Loucy (cell line): ENCODE measurements at regions not wholly inside any gene's neighbourhood (a gene's known extent, or its start where the extent isn't known, plus 50 kb on each side); places are given as distances from the start of the nearest gene placed in this dataset.

Source experiments
- H2AFZ ChIP-seq: fragments of 200-600 bp; sonication (generic); 2 replicates; pipeline ENCODE4 v1.6.0; 2016; ENCODE audit warnings: antibody characterized with exemption, mild to moderate bottlenecking, low read length, moderate library complexity
- H3F3A ChIP-seq: fragments of 200-600 bp; 2 replicates; pipeline ENCODE4 v1.6.0; 2016; ENCODE audit warnings: antibody characterized with exemption, low read depth, mild to moderate bottlenecking
- H3K27me3 ChIP-seq: fragments of 200-600 bp; sonication (generic); 2 replicates; pipeline ENCODE4 v1.6.1; 2014; ENCODE audit warnings: low read length, mild to moderate bottlenecking; ENCODE audit not compliant: insufficient read depth, poor library complexity, severe bottlenecking
- H3K36me3 ChIP-seq: fragments of 200-600 bp; sonication (generic); 2 replicates; pipeline ENCODE4 v1.6.1; 2016; ENCODE audit warnings: low read length; ENCODE audit not compliant: insufficient read depth
- H3K4me1 ChIP-seq: fragments of 200-600 bp; sonication (generic); 2 replicates; pipeline ENCODE4 v1.5.1; 2014; ENCODE audit warnings: low read length, mild to moderate bottlenecking; ENCODE audit not compliant: insufficient read depth, poor library complexity, severe bottlenecking
- H3K4me2 ChIP-seq: fragments of 200-600 bp; sonication (generic); 2 replicates; pipeline ENCODE4 v1.6.0; 2014; ENCODE audit warnings: antibody characterized with exemption, low read length, low read depth, mild to moderate bottlenecking; ENCODE audit not compliant: poor library complexity, severe bottlenecking
- H3K4me3 ChIP-seq: fragments of 200-600 bp; sonication (generic); 2 replicates; pipeline ENCODE4 v1.5.1; 2014; ENCODE audit warnings: low read length, mild to moderate bottlenecking, mixed read lengths; ENCODE audit not compliant: poor library complexity, severe bottlenecking
- H3K79me2 ChIP-seq: fragments of 200-600 bp; sonication (generic); 2 replicates; pipeline ENCODE4 v1.6.1; 2014; ENCODE audit warnings: low read length; ENCODE audit not compliant: insufficient read depth
- H3K9ac ChIP-seq: fragments of 200-600 bp; sonication (generic); 2 replicates; pipeline ENCODE4 v1.6.0; 2014; ENCODE audit warnings: mild to moderate bottlenecking, low read depth, low read length, moderate library complexity; ENCODE audit not compliant: poor library complexity, severe bottlenecking
- H3K9me2 ChIP-seq: fragments of 200-600 bp; sonication (generic); replicated peaks from 2 replicates; pipeline ENCODE4 v1.6.1; 2016; ENCODE audit warnings: low read depth, low read length, mixed read lengths
- H3K9me3 ChIP-seq: fragments of 200-600 bp; sonication (generic); 2 replicates; pipeline ENCODE4 v1.6.1; 2014; ENCODE audit warnings: mild to moderate bottlenecking, antibody characterized with exemption, low read length, low read depth; ENCODE audit not compliant: insufficient read depth
- H4K20me1 ChIP-seq: fragments of 200-600 bp; sonication (generic); 2 replicates; pipeline ENCODE4 v1.6.0; 2014; ENCODE audit warnings: antibody characterized with exemption, low read length, mild to moderate bottlenecking; ENCODE audit not compliant: insufficient read depth, poor library complexity, severe bottlenecking
- EZH2phosphoT487 ChIP-seq: fragments of 200-600 bp; IDR thresholded peaks from 2 replicates; pipeline ENCODE4 v1.6.1; 2018; ENCODE audit warnings: antibody characterized with exemption, mild to moderate bottlenecking, moderate library complexity, borderline replicate concordance
- TF ChIP-seq, protein P1 (sequence below): fragments of 200-600 bp; sonication (generic); conservative IDR thresholded peaks from 2 replicates; pipeline ENCODE4 v1.5.1; 2014; ENCODE audit warnings: mild to moderate bottlenecking, antibody characterized with exemption, low read length

DNA sequence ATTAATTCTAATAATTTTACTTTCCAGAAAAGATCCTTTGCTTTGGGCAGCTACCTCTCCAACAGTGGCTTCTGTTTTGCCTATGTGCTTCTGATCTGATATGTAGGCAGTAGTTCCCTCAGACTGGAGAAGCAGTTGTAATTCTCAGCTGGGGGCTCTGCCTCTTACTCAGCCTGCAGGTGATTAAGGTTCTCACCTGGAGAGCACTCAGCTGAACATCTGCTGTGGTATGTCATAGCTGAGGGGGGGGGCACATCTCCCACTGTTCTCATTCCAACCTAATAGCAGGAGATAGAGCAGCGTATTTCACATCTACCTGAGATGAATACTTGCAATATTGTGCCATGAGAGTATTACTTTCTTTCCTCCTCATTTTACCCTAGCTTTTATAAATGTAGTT, 511.9 kb upstream of the CDH8 start:
- no peaks in the 10 kb centered on the region for H4K20me1 ChIP-seq
- no peak for TF ChIP-seq EZH2phosphoT487
- TF ChIP-seq, protein P1, sequence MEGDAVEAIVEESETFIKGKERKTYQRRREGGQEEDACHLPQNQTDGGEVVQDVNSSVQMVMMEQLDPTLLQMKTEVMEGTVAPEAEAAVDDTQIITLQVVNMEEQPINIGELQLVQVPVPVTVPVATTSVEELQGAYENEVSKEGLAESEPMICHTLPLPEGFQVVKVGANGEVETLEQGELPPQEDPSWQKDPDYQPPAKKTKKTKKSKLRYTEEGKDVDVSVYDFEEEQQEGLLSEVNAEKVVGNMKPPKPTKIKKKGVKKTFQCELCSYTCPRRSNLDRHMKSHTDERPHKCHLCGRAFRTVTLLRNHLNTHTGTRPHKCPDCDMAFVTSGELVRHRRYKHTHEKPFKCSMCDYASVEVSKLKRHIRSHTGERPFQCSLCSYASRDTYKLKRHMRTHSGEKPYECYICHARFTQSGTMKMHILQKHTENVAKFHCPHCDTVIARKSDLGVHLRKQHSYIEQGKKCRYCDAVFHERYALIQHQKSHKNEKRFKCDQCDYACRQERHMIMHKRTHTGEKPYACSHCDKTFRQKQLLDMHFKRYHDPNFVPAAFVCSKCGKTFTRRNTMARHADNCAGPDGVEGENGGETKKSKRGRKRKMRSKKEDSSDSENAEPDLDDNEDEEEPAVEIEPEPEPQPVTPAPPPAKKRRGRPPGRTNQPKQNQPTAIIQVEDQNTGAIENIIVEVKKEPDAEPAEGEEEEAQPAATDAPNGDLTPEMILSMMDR = no peak
- H3F3A ChIP-seq = no peaks in the 10 kb centered on the region
- H3K79me2 ChIP-seq = no peaks in the 10 kb centered on the region
- no peak overlapping the region for H3K4me3 ChIP-seq
- no peak overlapping the region for H2AFZ ChIP-seq
- no peaks in the 10 kb centered on the region for H3K4me1 ChIP-seq
- H3K9me3 ChIP-seq = no peaks in the 10 kb centered on the region
- H3K4me2 ChIP-seq = no peak overlapping the region
- no peaks in the 10 kb centered on the region for H3K36me3 ChIP-seq
- H3K9me2 ChIP-seq = no peaks in the 10 kb centered on the region
- H3K27me3 ChIP-seq = no peaks in the 10 kb centered on the region
- no peak overlapping the region for H3K9ac ChIP-seq

DNA sequence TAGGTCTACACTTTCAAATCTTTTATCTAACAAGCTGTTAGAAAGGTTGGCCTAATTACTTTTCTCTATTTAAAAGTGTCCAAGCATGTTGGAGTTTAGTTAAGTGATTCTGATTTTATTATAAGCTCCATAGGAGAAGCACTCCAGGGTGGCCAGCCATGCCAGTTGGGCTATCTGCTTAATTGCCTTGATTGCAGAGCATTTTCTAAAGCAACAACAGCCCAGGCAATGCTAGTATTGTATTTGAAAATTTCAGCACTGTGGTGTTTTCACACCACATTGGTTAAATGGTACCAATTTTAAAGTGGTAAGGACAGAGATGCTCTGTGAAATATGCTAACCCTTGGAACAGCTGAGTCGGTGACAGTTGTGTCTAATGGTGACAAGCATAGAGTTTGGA, 510.5 kb upstream of the CDH8 start:
- no peak overlapping the region for H3K4me3 ChIP-seq
- H3K9me2 ChIP-seq = no peaks in the 10 kb centered on the region
- H3K27me3 ChIP-seq = no peaks in the 10 kb centered on the region
- no peaks in the 10 kb centered on the region for H3K4me1 ChIP-seq
- no peaks in the 10 kb centered on the region for H3K79me2 ChIP-seq
- TF ChIP-seq EZH2phosphoT487 = no peak
- TF ChIP-seq, protein P1 = no peak
- H3F3A ChIP-seq = no peaks in the 10 kb centered on the region
- no peaks in the 10 kb centered on the region for H3K36me3 ChIP-seq
- no peak overlapping the region for H3K4me2 ChIP-seq
- H4K20me1 ChIP-seq = no peaks in the 10 kb centered on the region
- H2AFZ ChIP-seq = no peak overlapping the region
- no peak overlapping the region for H3K9ac ChIP-seq
- H3K9me3 ChIP-seq = no peaks in the 10 kb centered on the region

DNA sequence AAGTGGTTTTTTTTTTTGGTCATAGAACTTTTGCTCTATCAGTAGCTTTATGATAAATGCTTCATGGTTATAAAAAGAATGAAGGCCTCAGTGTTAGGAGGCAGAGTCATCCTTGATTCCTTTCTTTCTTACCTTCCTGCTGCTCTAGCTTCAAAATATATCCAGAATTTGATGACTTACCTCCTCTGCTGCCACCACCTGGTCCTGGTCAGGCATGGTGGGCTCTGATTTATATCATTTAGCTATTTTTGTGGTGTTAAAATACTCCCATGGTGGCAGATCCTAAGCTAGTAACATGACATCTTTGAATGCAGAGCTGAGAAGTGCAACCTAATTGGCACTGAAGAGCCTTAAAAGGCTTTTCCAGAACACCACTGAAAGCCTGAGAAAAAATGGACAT, 508.8 kb upstream of the CDH8 start:
- Histone ChIP-seq H2AFZ (no peak overlapping the region), H3K79me2 (no peaks in the 10 kb centered on the region), H3K9me2 (no peaks in the 10 kb centered on the region), H3F3A (no peaks in the 10 kb centered on the region), H3K9ac (no peak overlapping the region), H3K4me2 (no peak overlapping the region), H3K27me3 (no peaks in the 10 kb centered on the region), H3K9me3 (no peaks in the 10 kb centered on the region), H4K20me1 (no peaks in the 10 kb centered on the region), H3K4me3 (no peak overlapping the region), H3K36me3 (no peaks in the 10 kb centered on the region), H3K4me1 (no peaks in the 10 kb centered on the region)
- TF ChIP-seq, protein P1 = no peak
- no peak for TF ChIP-seq EZH2phosphoT487
